ENCODE measurements at regions not wholly inside any gene's neighbourhood (a gene's known extent, or its start where the extent isn't known, plus 50 kb on each side); places are given as distances from the start of the nearest gene placed in this dataset.

- Histone ChIP-seq H3K4me3 (ENCODE audit: extremely low read depth, insufficient read depth, low read length, poor library complexity, severe bottlenecking) (no peak overlapping the region), H3K9me3 (ENCODE audit: control insufficient read depth, low read length) (no peaks in the 10 kb centered on the region), H3K36me3 (ENCODE audit: control insufficient read depth, insufficient read depth, low read length) (no peaks in the 10 kb centered on the region), H3K4me1 (ENCODE audit: control insufficient read depth, insufficient read depth, low read length, poor library complexity, severe bottlenecking) (no peaks in the 10 kb centered on the region), H3K27ac (ENCODE audit: low read depth, low read length, severe bottlenecking) (no peak overlapping the region)
- WGBS, 2 experiments (ENCODE audit: insufficient coverage in 2 of 2): 89 to 100% methylated on average over 2 to 11 of the region's 12 CpGs
Measured at GRCh38 chr3:72549761-72550581, 298.3 kb downstream of the SHQ1 start.

DNA sequence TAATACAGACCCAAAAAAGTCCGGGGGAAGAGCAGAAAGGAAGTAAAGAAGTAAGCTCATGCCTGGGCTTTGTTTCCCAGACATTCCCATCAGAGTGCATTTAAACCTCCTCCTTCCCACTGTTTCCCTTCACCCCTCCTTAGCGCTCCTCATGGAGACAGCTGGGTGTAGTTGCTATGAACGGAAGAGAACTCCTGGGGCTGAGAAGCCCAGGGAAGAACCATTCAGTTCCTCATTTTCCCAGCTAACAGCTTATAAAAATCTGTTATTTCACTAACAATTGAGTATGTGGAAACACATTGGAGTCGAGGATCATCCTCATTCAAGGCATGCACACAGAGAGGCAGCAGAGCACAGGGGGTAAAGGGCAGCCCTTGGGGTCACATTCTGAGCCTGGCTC is 299.3 kb downstream of the SHQ1 start:
- H3K4me1 ChIP-seq (ENCODE audit: control insufficient read depth, insufficient read depth, low read length, poor library complexity, severe bottlenecking): no peaks in the 10 kb centered on the region
- no peaks in the 10 kb centered on the region for H3K36me3 ChIP-seq (ENCODE audit: control insufficient read depth, insufficient read depth, low read length)
- no peak overlapping the region for H3K4me3 ChIP-seq (ENCODE audit: extremely low read depth, insufficient read depth, low read length, poor library complexity, severe bottlenecking)
- WGBS, 2 experiments (ENCODE audit: insufficient coverage in 2 of 2): 77 to 92% methylated on average over 2 of the region's 4 CpGs
- no peak overlapping the region for H3K27ac ChIP-seq (ENCODE audit: low read depth, low read length, severe bottlenecking)
- no peaks in the 10 kb centered on the region for H3K9me3 ChIP-seq (ENCODE audit: control insufficient read depth, low read length)

GRCh38 chr3:72548461-72548860 is 299.8 kb downstream of the SHQ1 start:
- WGBS, 2 experiments (ENCODE audit: insufficient coverage in 2 of 2): no CpG with 5 or more reads among the region's 1 CpG
- H3K27ac ChIP-seq (ENCODE audit: low read depth, low read length, severe bottlenecking): no peak overlapping the region
- H3K9me3 ChIP-seq (ENCODE audit: control insufficient read depth, low read length): no peaks in the 10 kb centered on the region
- H3K4me3 ChIP-seq (ENCODE audit: extremely low read depth, insufficient read depth, low read length, poor library complexity, severe bottlenecking): no peak overlapping the region
- H3K4me1 ChIP-seq (ENCODE audit: control insufficient read depth, insufficient read depth, low read length, poor library complexity, severe bottlenecking): no peaks in the 10 kb centered on the region
- H3K36me3 ChIP-seq (ENCODE audit: control insufficient read depth, insufficient read depth, low read length): no peaks in the 10 kb centered on the region

GRCh38 chr3:72547183-72547582 is 301.1 kb downstream of the SHQ1 start:
- Histone ChIP-seq H3K9me3 (ENCODE audit: control insufficient read depth, low read length) (no peaks in the 10 kb centered on the region), H3K4me3 (ENCODE audit: extremely low read depth, insufficient read depth, low read length, poor library complexity, severe bottlenecking) (no peak overlapping the region), H3K36me3 (ENCODE audit: control insufficient read depth, insufficient read depth, low read length) (no peaks in the 10 kb centered on the region), H3K4me1 (ENCODE audit: control insufficient read depth, insufficient read depth, low read length, poor library complexity, severe bottlenecking) (no peaks in the 10 kb centered on the region), H3K27ac (ENCODE audit: low read depth, low read length, severe bottlenecking) (no peak overlapping the region)
- WGBS, 2 experiments (ENCODE audit: insufficient coverage in 2 of 2): 90 to 96% methylated on average over 2 of the region's 3 CpGs

DNA sequence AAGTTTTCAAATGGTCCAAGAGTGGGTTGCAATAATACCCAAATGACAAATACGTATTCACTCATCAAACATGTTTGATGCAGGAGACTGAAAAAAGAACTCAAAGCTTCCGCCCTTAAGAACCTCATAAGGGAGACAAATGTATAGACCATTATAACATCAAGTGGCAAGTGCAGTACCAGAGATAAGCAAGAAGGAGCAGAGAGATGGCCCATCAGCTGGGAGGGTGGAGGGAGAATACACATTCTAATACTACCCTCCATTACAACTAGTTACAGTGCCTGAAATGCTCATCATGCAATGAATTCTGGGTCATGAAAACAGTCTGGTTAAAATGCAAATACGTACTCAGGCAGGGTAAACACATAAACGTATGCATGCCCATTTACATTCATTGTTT is 304.0 kb downstream of the SHQ1 start:
- 100% methylated on average over 1 of the region's 4 CpGs; no CpG with 5 or more reads in 1 of the 2 experiments for WGBS, 2 experiments (ENCODE audit: insufficient coverage in 2 of 2)
- H3K27ac ChIP-seq (ENCODE audit: low read depth, low read length, severe bottlenecking): no peak overlapping the region
- H3K36me3 ChIP-seq (ENCODE audit: control insufficient read depth, insufficient read depth, low read length): no peaks in the 10 kb centered on the region
- H3K9me3 ChIP-seq (ENCODE audit: control insufficient read depth, low read length): no peaks in the 10 kb centered on the region
- H3K4me1 ChIP-seq (ENCODE audit: control insufficient read depth, insufficient read depth, low read length, poor library complexity, severe bottlenecking): no peaks in the 10 kb centered on the region
- H3K4me3 ChIP-seq (ENCODE audit: extremely low read depth, insufficient read depth, low read length, poor library complexity, severe bottlenecking): no peak overlapping the region

GRCh38 chr3:72543246-72543645 is 305.0 kb downstream of the SHQ1 start:
- WGBS, 2 experiments (ENCODE audit: insufficient coverage in 2 of 2): 87% methylated on average over 3 of the region's 3 CpGs; no CpG with 5 or more reads in 1 of the 2 experiments
- H3K4me1 ChIP-seq (ENCODE audit: control insufficient read depth, insufficient read depth, low read length, poor library complexity, severe bottlenecking): no peaks in the 10 kb centered on the region
- H3K4me3 ChIP-seq (ENCODE audit: extremely low read depth, insufficient read depth, low read length, poor library complexity, severe bottlenecking): no peak overlapping the region
- H3K9me3 ChIP-seq (ENCODE audit: control insufficient read depth, low read length): no peaks in the 10 kb centered on the region
- H3K27ac ChIP-seq (ENCODE audit: low read depth, low read length, severe bottlenecking): no peak overlapping the region
- H3K36me3 ChIP-seq (ENCODE audit: control insufficient read depth, insufficient read depth, low read length): no peaks in the 10 kb centered on the region

DNA sequence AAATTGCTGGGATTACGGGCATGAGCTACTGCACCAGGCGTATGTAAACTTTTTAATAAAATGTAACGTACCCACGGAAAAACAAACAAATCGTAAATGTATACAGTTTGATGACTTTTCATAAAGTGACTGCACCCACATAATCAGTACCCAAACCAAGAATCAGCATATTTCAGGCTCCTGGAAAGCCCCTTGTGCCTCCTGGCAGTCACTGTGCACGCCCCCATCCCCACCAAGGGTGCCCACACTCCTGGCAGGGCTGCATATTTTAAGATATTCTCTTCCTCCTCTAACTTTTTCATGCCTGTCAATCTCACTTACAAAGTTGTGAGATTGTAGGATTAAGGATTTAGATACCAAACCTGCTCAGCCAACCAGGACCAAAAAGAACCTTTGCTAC is 305.5 kb downstream of the SHQ1 start:
- no peak overlapping the region for H3K27ac ChIP-seq (ENCODE audit: low read depth, low read length, severe bottlenecking)
- H3K36me3 ChIP-seq (ENCODE audit: control insufficient read depth, insufficient read depth, low read length): no peaks in the 10 kb centered on the region
- 91 to 93% methylated on average over 6 of the region's 6 CpGs for WGBS, 2 experiments (ENCODE audit: insufficient coverage in 2 of 2)
- no peak overlapping the region for H3K4me3 ChIP-seq (ENCODE audit: extremely low read depth, insufficient read depth, low read length, poor library complexity, severe bottlenecking)
- no peaks in the 10 kb centered on the region for H3K4me1 ChIP-seq (ENCODE audit: control insufficient read depth, insufficient read depth, low read length, poor library complexity, severe bottlenecking)
- H3K9me3 ChIP-seq (ENCODE audit: control insufficient read depth, low read length): no peaks in the 10 kb centered on the region

DNA sequence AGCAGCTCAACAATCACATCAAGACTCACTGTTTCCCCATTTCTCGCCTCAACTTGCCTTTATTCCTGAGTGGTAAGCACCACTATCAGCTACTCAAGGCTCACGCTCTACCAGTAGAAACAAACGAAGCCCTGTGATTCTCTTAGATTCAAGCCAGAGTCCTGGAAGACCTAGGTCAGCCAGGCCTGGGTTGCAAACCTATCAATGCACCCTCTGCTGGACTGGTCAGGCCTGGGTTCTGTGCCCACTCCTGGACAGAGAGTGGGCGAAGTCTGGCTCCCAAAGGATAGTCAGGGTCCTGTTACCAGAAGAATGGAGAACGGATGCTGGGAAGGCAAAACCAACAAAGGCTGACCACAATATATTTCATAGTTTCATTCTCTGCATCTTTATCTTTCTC is 308.4 kb downstream of the SHQ1 start:
- Histone ChIP-seq H3K4me3 (ENCODE audit: extremely low read depth, insufficient read depth, low read length, poor library complexity, severe bottlenecking) (no peak overlapping the region), H3K9me3 (ENCODE audit: control insufficient read depth, low read length) (no peaks in the 10 kb centered on the region), H3K4me1 (ENCODE audit: control insufficient read depth, insufficient read depth, low read length, poor library complexity, severe bottlenecking) (peaks cover 4% of the 10 kb centered on the region), H3K36me3 (ENCODE audit: control insufficient read depth, insufficient read depth, low read length) (no peaks in the 10 kb centered on the region), H3K27ac (ENCODE audit: low read depth, low read length, severe bottlenecking) (no peak overlapping the region)
- 92 to 94% methylated on average over 3 to 5 of the region's 5 CpGs for WGBS, 2 experiments (ENCODE audit: insufficient coverage in 2 of 2)

DNA sequence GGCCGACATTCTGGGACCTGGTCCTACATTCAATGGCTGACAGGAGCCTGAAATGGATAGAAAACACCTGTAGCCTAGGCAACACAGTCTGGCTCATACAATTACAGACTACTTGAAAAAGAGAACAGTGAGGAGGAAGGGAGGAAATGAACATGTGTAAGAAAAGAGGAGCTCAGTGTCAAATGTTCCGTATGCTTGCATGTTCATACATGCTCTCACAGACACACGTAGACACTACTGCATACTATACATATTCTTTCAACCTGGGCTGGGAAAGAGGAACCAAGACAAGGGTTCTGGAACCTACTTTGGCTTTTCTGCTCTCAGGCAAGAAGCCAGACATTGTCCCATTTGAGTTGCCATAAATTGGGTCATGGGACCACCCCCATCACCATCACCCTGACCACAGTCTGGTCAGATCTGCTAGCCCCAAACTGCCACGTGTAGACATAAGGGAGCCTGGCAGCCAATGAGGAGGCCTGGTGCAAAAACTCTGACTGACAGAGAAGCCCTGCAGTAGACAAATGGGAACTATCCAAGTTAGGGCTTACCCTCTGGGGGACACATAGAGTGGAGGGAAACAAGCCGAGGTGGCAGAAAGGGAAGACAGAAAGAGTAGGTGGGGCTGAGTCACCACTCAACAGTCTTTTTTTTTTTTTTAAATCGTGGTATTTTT is 310.0 kb downstream of the SHQ1 start:
- WGBS, 2 experiments (ENCODE audit: insufficient coverage in 2 of 2): 88 to 100% methylated on average over 3 to 4 of the region's 6 CpGs

GRCh38 chr3:72537448-72537847 is 310.8 kb downstream of the SHQ1 start:
- Histone ChIP-seq H3K9me3 (ENCODE audit: control insufficient read depth, low read length) (no peaks in the 10 kb centered on the region), H3K4me3 (ENCODE audit: extremely low read depth, insufficient read depth, low read length, poor library complexity, severe bottlenecking) (no peak overlapping the region), H3K27ac (ENCODE audit: low read depth, low read length, severe bottlenecking) (no peak overlapping the region), H3K4me1 (ENCODE audit: control insufficient read depth, insufficient read depth, low read length, poor library complexity, severe bottlenecking) (peaks cover 4% of the 10 kb centered on the region), H3K36me3 (ENCODE audit: control insufficient read depth, insufficient read depth, low read length) (no peaks in the 10 kb centered on the region)
- 87 to 93% methylated on average over 4 to 6 of the region's 6 CpGs for WGBS, 2 experiments (ENCODE audit: insufficient coverage in 2 of 2)

More for the DNA sequence above, 310.0 kb downstream of the SHQ1 start:
- Histone ChIP-seq H3K27ac (ENCODE audit: low read depth, low read length, severe bottlenecking) (no peak overlapping the region), H3K36me3 (ENCODE audit: control insufficient read depth, insufficient read depth, low read length) (no peaks in the 10 kb centered on the region), H3K9me3 (ENCODE audit: control insufficient read depth, low read length) (no peaks in the 10 kb centered on the region), H3K4me3 (ENCODE audit: extremely low read depth, insufficient read depth, low read length, poor library complexity, severe bottlenecking) (no peak overlapping the region), H3K4me1 (ENCODE audit: control insufficient read depth, insufficient read depth, low read length, poor library complexity, severe bottlenecking) (peaks cover 4% of the 10 kb centered on the region)

DNA sequence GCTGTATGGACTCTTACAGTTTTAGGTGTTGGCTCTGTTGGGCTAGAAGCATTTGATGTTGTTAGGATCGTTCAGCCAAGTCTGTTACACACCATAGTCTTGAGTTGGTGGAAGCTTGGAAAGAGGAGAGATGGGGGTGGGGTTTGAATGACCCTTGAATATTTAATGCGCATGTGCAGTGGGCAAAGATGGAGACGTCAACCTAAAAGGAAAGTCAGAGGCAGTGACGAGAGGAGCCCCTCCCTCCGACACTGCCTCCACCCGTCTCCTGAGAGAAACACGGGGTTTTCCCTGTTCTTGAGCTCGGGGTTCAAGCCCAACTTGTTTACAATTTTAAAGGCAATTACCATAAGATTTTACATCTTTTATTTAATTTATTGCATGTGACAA is 311.4 kb downstream of the SHQ1 start:
- Histone ChIP-seq H3K27ac (ENCODE audit: low read depth, low read length, severe bottlenecking) (no peak overlapping the region), H3K4me3 (ENCODE audit: extremely low read depth, insufficient read depth, low read length, poor library complexity, severe bottlenecking) (no peak overlapping the region), H3K36me3 (ENCODE audit: control insufficient read depth, insufficient read depth, low read length) (no peaks in the 10 kb centered on the region), H3K4me1 (ENCODE audit: control insufficient read depth, insufficient read depth, low read length, poor library complexity, severe bottlenecking) (peaks cover 4% of the 10 kb centered on the region), H3K9me3 (ENCODE audit: control insufficient read depth, low read length) (no peaks in the 10 kb centered on the region)
- 88 to 90% methylated on average over 7 to 8 of the region's 8 CpGs for WGBS, 2 experiments (ENCODE audit: insufficient coverage in 2 of 2)
